OCI-M2 (cell line): ENCODE measurements at regions not wholly inside any gene's neighbourhood (a gene's known extent, or its start where the extent isn't known, plus 50 kb on each side); places are given as distances from the start of the nearest gene placed in this dataset.

Source experiments
- DNase-seq: peaks from one replicate; lab custom pipeline; 2025; ENCODE audit not compliant: unreplicated experiment; lab: John Stamatoyannopoulos, UW

DNA sequence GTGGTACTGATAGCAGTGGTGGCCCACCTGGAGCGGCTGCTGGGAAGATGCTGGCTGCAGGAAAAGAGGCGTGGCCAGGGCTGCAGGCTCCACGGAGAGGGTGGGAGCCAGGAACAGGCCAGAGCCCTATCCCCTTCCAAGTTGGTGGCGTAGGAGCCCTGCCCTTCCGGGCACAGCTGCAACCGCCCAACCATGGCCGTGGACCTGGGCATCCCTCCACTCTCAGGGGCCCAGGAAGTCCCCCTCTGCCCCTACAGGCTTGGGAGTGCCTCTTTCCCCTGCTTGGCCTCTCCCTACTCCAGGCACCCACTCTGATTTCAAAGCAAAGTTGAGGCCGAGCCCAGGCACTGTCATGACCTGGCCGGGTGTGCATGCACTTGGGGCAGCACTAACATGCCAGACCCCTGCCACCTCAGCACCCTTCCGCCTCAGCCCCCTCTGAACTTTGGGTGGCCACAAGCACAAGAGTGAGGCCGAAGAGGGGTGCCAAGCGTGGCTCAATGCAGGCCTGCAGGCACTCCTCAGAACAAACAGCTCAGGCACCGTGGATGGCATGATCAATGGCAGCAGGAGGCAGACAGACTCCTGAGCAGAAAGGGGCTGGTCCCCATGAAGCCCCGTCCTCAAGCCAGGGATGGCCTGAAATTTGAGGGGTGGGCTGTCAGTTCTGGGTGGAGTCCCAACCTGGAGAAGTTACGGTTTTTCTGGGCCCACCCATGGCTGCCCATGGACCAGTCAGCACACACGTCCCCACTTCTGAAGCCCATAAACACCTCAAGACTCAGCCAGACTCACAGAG is 164.9 kb upstream of the PRNP start:
- no peak for DNase-seq

DNA sequence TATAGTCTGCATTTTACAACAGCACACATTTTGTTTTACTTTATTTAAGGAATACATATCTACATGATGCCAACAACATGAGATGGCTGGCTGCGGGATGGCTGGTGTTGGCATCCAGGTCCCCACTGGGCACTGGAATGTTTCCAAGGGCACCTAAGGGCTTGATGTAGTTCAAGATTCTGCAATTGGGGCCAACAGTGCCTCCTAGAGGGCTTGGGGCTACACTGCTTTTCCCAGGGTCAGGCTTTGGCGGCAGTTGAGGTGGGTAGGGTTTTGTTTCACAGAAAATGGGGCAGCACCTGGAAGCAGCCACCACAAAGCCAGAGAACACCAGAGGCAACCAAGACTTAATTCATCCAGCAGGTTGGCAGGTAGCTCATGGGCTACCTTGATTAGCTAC is 166.7 kb upstream of the PRNP start:
- DNase-seq = no peak

DNA sequence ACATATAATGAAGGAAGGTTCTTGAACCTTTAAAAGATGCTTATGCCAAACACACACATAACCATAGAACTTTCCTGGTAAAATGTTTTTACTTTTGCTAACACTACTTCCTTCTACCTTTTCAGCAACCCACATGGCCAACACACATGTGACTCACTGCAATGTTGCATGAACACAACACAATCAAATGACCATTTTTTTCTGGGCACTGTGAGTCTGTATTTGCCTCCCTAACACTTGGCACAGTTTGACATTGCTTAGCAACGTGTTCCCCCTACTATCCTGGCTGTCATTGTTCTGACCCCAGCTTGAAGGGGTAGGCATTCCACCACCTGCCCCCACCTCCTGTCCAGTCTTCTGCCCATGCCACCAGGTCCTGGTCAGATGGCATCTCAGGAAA is 169.4 kb upstream of the PRNP start:
- no peak for DNase-seq

DNA sequence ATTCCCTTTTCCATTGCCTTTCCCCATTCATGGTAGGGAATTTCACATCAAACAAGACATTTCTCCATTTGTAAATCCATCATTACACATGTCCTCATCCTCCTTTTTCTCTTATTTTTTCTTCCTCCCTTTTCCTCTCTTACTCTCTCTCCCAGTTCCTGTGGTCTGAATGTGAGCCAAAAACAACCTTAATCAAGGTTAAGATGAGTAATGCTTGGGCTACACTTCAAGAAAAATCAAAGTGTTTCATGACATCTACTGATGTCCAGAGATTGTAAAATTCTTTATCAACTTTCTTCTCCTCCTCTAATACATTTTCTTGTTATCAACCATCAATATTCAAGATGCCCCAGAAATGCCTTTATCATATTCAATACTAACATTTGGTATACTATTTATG is 172.5 kb upstream of the PRNP start:
- no peak for DNase-seq

DNA sequence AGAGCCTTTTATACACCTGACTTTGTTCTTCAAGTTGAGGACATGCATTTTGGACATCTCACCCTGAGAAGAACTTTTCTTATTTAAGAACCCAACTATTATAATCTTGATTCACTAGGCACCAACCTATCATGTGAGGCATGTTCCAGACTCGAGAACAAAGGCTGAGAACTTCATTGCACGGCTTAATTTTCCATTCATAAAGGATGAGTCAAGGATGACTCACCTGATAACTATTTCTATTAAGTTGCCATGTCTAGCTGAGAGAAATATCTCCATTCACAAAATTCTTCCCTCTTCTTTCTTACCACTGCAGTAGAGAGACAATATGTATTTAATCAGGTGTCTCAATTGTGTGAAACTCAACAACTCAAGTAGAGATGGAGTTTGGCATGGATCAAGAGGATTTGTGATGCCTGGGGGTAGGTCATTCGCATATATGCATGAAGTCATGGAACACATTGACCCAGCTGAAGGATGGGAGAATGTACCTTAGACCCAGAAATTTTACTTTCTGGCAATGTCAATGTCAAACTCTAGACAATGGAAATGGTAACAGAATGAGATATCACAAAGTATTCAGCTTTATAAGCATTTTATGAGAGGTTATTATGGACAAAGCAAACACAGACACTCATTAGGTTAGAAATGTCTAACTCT is 173.2 kb upstream of the PRNP start:
- DNase-seq = no peak

DNA sequence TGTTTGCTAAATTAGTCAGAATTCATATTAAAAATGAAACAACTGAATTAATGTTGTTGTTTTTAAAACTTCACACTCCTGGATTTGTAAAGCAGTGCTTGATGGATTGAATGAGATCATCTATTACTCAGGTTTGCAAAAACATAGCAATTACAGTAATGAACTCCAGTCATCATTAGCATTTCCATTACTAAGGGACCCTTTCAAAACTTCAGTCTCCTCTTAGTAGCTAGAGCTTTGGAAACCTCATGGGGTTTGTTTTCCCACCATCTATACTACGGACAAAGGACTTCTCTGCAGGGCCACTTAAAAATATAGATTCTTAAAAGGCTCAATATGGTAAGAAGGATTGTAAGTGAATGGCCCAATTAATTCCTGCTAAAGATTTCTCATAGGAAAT is 174.5 kb upstream of the PRNP start:
- no peak for DNase-seq

DNA sequence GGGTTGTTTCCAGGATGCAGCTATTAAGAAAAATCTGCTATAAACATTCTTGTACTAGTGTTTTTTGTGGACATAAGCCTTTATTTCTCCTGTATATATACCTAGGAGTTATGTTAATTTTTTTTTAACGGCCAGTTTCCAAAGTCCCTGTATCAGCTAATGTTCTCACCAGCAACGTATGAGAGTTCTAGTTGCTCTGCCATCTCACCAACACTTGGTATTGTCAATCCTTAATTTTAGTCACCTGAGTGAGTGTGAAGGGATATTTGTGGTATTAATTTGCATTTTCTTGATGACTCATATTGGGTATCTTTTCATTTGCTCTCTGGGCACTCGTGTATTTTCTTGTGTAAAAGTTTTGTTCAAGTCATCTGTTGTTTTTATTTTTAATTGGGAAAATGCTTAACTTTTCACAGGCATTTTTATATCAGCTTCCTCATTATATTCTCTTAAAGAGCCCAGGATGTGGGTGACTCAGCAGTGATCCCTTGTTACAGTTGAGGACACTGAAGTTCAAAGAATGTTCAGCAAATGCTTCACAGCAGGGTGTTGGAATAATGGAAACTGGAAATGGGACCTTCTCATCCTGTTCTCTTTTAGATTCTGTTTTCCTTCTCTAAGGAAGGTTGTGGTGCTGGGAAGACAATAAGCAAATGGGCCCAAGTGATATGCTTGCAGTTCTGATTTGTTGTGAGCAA is 176.3 kb upstream of the PRNP start:
- no peak for DNase-seq

DNA sequence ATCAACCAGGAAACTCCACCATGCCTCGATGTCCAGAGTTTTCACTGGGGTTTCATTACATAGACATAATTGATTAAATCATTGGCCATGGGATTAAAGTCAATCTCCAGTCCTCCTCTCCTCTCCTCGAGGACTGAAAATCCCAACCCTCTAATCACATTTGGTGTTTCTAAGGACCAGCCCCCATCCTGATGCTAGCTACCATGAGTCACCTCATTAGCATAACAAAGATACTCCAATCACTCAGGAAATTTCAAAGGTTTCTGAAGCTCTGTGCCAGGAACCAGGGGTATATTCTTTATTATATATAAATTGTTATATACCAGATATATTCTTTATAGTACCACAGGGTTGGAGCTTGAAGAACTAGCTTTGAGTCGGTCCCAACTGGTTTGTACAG is 177.5 kb upstream of the PRNP start:
- no peak for DNase-seq

DNA sequence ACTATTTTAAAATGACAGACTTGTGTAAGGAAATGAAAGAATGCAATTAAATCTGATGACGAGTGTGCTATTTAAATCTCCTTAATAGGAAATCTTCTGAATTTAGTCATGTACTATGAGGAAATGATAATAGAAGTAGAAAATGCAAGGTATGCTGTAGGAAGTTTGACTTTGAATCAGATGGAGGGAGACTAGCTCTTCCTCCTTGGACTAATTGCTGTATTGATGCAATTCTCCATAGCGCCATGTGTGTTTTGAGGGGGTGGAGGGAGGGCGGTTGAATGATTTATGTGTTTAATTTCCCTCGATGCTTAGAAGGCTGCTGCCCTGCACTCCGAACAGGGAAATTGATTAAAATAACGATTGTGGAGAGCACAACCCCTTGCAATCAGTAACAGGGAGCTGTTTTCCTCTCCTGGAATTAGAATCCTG is 179.0 kb upstream of the PRNP start:
- no peak for DNase-seq

DNA sequence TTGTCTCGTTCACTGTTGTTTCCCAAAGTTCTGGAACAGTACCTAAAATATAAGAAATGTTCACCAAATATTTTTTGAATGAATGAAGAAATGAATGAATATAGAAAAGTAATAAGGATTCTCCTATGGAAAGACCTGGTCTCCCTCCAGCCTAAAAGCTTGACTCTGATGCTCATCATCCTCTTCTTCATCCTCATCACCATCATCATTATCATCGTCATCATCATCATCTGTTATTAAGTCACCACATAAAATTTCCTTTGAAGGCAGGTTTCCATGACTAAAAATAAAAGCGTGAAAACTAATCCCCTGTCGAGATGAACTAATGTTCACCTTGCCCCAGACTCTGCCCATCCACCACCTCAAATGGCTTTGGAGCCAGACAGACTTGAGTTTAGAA is 181.4 kb upstream of the PRNP start:
- no peak for DNase-seq

DNA sequence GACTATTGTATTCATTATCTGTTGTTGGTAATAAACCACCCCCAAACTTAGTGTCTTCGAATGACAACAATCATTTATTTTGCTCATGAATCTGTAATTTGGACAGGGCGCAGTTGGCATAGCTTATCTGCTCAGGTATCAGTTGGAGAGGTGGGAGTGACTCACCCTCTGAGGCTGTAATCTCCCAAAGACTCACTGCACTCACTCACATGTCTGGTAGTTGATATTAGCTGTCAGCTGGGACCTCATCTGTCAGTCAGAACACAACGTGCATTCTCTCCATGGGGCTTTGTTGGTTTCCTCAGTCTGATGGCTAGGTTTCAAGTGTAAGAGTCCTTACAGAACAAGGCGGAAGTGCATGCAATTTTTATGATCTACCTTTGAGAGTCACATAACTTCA is 183.5 kb upstream of the PRNP start:
- no peak for DNase-seq

DNA sequence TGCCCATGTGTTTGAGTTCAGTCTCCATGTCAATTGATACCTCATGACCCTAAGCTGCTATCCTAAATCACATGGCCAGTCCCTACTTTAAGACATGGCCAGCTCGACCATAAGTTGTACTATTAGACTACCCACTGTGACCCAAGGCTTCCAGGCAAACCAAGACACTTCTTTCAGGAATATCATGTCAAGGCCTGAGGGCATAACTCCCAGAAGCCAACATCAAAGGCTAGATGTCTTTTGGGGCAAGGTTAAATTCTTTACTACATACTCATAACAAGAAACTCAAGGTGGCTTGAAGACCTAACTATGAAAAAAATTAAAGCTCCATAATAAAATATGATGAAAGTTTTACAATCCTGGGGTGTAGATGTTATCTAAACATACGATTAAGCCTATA is 192.9 kb upstream of the PRNP start:
- no peak for DNase-seq

DNA sequence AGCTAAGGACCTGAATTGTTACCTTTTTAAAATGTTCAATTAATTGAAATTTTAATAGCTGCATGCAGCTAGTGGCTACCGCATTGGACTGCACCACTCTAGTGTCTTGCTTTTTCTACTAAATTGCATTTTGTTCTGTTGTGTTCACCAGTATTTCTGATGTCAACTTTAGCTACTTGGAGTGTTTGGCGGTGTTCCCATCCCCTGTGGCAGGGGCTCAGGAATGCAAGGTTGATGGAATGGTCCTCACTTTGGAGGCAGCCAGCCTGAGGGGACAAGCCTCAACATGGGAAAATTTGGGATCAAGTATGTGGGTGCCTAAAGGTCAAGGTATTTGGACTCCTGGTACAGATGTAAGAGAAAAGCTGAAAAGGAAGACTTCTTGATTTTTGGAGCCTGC is 194.6 kb upstream of the PRNP start:
- DNase-seq = no peak

DNA sequence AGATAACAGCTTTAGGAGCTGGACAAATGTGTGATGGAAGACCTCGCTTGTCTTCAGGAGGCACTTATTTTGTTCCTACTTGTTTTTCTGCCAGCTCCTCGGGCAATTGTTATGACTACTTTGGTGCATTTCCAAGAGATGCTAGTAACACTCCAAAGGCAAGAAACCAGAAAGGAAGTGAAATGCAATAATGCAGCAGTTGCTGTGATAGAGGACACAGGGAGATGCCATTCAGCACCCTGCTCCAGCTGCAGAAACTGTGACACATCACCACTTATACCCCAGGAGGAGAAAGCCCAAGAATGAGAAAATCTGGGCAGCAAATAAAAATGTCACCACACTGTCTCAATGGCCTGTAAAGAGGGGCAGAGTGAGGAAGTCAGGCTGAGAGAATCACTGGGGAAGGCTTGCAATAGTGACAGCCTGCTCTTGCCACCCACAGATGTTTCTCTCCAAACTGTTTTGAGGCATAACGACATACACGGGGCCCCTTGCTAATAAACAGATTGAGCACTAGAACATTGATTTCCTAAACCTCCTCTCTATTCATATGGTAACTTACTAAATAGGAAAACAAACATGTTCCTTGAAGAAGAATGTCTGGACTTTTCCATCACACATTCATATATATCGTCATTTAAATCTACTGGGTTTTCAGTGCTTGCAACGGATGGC is 195.5 kb upstream of the PRNP start:
- DNase-seq = no peak

DNA sequence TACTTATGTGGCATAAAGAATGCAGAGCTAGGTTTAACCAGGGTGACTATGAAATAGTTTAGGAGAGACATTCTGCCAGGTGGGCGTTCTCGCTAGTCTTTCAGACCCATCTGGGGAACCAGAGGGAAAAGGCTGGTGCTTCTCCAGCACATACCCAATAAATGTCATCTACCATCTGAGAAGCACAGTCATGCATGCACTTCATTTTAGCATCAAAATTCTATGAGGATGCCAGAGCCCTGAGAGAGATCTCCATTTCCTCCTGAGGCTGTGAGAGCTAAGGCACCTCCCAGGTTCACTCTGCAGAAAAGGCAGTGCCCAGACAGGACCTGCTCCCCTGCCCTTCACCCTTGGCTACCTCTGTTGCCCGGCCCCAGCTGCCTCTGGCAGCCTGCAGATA is 196.2 kb upstream of the PRNP start:
- no peak for DNase-seq

DNA sequence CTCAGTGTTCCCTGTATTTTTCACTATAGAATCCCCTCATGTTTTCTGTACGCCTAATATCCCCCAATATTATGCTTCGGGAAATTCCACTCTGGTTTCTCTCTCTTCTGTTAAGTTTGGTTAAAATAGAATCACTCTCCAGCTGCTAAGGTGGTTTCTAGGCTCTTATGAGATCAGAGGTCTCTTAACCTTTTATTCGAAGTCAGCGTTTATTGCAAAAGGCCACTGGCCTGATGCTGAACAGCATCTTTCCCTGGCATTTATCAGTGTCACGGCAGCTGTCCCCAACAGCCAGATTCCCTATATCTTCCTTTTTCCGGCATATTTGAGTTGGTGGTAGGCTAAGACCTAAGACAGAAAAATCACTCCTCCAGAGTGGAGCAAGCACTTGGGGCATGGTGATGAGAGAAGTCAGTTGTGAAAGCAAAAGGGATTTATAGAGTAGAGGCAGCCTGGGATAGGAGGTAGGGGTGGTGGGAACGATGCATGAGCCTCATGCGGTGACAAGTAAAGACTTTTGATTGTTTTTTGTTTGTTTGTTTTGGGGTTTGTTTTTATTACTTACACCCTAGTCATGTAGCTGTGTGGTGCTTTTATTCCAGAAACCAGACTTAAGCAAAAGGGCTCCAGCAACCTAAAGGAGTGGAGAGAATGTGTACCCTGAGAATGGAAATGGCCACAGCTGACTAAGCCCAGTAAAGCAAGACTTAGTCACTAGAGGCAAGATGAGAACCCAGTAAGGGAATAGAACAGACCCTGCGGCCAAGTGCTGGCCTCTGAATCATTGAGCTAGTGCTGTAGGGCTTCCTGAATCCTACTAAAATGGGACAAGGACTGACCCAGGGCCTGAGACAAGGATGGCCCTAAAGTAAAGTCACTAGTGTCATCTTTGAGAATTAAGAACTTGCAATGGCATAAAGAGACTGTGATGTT is 197.6 kb upstream of the PRNP start:
- DNase-seq = no peak

DNA sequence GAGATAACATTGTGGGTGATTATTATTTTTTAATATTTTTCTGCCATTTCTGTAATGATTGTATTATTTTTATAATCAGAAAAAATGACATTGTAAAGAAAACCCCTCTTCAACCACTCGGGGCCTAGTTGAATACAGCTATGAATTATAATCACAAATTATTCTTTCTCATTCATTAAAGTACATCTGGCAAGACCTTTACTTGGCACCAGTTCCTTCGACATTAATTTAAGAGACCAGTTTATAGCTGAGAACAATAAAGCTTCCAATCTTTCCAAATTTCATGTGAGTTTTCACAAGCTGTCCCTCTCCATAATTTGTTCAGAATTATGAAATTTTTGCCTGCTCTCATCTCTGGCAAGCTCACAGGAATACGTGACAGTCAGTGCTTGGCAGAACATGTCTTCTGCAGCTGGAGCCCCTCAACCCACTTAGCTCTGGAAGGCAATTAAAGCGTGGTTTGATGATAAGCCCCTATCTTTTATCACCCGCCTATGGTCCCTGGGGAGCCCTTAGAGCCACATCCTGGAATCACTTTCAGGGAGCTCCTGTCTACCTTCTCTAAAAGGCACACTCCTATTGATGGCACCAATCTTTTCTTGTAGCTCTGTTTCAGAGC is 201.8 kb upstream of the PRNP start:
- DNase-seq = no peak

DNA sequence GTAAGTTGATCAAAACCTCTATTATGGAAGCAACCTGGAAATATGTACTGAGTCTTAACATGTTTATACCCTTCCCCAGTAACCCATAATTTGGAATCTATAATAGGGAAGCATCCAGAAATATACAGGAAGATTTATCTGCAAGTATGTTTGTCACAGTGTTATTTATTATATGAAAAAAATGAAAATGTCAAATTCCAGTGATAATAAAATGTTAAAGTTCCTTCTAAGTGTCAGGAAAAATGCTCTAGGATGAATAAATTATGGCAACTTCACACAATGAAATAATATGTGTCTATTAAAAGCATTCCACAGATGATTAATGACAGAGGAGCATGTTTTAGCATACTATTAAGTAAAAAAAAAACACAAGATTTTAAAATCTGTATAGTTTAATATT is 202.3 kb upstream of the PRNP start:
- no peak for DNase-seq

DNA sequence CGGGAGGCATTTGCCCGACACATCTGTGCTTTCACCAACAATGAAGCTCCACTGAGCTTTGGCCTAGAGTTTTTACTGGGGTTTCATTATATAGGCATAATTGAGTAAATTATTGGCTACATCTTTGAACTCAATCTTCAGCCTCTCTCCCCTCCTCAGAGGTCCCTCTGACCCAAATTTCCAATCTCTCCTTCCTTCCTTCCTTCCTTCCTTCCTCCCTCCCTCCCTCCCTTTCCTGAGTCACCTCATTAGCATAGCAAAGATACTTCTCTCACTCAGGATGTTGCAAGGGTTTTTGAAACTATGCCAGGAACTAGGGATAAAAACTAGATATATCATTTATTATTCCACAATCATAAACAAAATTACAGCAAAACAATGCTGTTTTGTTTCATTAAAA is 202.8 kb upstream of the PRNP start:
- DNase-seq = no peak

DNA sequence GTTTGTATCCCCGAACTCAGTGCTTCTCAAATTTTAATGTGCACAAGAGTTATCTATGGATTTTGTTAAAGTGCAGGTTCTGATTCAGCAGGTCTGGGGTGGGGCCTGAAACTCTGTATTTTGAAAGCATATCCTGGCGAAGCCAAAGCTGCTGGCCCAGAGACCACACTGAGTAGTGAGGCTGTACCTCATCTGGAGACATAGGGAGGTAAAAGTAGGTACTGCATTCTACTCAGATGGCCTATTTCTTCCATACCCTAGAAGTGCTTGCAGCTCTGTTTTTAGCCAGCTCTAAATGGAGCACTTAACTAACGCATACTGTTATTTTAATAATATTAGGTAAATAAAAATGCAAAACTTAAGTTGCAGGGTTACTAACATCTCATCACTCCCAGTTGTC is 206.2 kb upstream of the PRNP start:
- DNase-seq = no peak
